ENCODE measurements at regions not wholly inside any gene's neighbourhood (a gene's known extent, or its start where the extent isn't known, plus 50 kb on each side); places are given as distances from the start of the nearest gene placed in this dataset.

DNA sequence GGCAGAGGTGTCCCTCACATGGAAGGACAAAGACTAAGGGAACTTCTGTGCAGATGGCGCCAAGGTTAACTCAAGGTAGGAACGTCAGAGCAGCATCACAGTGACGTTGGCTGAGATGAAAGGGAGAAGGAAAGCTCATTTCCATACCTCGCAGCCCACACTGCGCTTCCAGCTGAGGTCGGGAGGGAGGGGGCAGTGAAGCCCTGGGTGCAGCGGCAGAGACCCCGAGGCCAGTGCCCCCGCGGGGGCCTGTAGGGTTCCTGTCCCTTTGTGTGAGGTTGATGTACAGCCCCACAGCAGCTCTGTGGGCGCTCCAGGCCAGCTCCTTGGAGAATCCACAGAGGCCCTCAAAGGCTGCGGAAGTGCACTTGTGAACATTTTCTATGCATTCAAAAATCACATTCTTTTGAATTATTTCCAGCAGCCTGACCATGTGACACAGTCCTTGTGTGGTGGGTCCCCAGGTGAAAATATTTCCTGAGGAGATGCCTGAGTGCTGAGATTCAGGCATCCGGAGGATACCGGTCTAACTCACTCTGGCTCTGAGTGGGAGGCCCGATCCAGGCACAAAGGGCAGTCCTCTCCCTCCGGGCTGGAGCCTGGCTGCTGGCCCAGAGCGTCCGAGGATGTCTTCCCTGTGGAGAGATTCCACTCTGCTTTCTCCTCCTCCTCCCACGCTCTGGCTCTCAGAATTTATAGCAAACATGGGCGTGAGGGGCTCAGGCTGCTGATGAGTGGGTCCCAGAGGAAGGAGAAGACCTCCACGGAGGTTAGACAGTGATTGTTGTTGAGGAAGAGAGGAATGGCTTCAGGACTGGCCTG is 150.7 kb downstream of the ICE1 start:
- DNase-seq = no peak

- DNase-seq = no peak
These were observed 149.8 kb downstream of the ICE1 start for GRCh38 chr5:5572010-5572865.

DNA sequence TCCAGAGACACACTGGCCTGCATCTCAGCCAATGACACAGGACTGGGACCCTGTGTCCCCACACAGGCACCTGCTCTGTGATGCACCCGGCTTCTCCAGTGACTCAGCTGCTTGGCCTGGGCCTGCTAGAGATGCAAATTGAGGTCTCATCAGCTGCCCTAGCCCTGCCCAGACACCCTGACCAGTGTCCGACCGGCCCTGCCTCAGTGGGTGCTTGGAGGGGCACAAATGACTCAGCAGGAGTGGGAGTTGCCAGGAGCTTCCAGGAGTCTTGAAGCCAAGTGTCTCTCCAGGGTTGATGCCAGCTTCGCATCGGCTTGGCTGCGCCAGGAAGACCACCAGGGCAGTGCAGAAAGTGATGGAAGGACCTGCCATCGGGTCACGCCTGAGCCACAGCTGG is 148.2 kb downstream of the ICE1 start:
- DNase-seq = no peak

- DNase-seq = no peak
These were observed 142.4 kb downstream of the ICE1 start for GRCh38 chr5:5564898-5565297.

DNA sequence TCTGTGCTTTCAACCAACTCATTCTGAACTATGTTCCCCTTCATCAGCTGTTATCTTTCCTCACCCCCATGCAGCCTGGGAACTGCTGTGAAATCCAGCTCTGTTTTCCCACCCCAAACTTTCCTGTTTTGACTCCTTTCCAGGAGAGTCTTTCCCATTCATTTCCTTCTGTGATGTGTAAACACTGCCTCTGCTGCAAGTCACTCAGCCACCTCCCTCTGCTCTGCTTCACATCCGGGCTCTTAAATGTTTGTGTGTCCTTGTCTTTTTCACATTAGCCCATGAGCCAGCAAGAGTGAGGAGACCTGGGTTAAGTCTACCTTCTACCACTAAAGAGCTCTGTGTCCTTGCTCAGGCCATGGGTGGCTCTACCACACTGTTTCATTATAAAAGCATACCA is 137.5 kb downstream of the ICE1 start:
- DNase-seq = no peak

DNA sequence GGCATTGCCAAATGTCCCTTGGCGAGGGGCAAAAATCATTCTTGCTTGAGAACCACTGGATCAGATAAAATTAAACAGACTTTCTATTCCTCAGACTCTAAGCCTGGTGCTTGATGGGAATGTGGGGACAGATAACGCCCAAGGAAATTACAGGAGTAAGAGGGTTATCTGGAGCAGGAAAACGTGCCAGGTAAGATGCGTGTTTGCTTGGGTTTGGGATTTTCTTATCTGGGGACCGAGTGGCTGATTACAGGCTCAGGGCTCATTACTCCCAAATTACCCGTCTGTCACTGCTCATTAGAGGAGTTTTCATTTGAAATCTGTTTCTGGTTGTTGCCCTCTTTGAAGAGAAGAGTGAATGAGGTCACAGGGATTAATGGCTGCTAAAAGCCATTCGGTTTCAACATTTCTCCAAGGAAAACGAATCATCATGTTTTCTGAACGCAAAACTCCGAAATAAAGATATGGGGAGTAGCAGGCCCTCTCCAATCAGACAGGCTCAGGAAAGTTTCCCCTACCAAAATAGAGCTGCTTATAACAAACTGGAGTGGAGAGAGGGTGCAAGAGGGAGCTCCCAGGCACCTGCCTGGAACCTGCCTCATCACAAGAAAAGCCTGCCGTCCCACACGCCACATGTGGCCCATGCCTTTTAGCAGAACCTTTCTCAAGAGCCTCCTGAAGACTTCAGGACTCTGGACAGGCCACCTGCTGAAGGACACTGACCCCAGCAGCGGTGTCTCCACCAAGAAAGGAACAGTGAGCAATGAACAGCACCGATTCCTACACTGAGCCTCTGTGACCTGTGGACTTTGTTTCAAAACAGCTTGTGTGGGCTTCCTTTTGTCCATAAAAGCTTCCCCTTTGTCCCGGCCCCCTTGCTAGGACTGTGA is 136.4 kb downstream of the ICE1 start:
- DNase-seq = no peak

DNA sequence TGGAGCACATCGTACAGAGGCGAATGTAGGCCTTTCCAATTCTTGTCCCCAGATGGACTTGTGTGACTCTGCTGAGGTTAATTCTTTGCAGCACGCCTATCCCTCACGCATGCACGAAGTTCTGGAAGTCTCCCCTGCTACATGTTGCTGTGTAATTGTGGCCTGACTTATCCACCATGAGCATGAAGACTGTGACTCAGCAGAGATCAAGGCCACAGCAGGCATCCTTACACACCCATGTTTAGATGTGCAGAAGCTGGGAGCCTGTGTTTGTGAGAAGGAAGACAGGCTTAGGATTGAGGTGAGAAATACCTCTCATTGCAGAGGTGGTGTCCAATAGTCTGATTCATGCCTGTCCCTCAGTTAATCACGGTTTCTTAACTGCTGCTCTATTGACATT is 135.6 kb downstream of the ICE1 start:
- no peak for DNase-seq

GRCh38 chr5:5551499-5551898 is 129.0 kb downstream of the ICE1 start:
- DNase-seq = no peak

GRCh38 chr5:5546408-5546807 is 123.9 kb downstream of the ICE1 start:
- no peak for DNase-seq

GRCh38 chr5:5544094-5544663 is 121.7 kb downstream of the ICE1 start:
- DNase-seq = no peak

DNA sequence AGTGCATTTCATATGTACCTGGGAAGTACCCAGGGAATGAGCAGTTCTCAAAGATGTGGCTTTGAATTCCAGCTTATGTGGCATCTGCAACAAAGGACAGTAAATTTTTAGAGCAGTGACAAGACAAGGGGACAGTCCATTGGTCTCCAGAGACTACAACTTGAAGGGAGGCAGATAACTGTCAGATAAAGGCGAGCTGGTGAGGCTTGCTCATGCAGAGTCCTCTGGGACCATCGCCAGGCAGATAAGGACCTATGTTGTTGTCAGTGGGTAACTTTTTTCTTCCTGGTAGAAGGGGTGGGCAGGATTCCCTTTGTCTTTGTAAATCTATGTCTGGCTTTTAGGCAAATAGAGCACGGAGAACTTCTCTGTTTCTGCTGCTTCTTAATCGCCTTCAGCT is 120.2 kb downstream of the ICE1 start:
- DNase-seq = no peak

GRCh38 chr5:5540065-5540464 is 117.6 kb downstream of the ICE1 start:
- DNase-seq = no peak
